HepG2 (cell line): ENCODE measurements at regions not wholly inside any gene's neighbourhood (a gene's known extent, or its start where the extent isn't known, plus 50 kb on each side); places are given as distances from the start of the nearest gene placed in this dataset.

Source experiments
- ATAC-seq: fragments of 200-7000 bp; cut with Tn5 transposase; 3 replicates; pipeline ENCODE4 v1.9.1; 2020; ENCODE audit warnings: mild to moderate bottlenecking, moderate library complexity
- BruUV-seq: library from RNA; stranded (reverse); fragments of 400-500 nt; replicated peaks from 2 replicates; lab custom pipeline; 2021; lab: Mats Ljungman, UMichigan
- CTCF ChIA-PET: fragments of 300-600 bp; formaldehyde crosslinking; extraction: SDS; loops from one replicate; lab custom pipeline; 2021; ENCODE audit warnings: low total read pairs, inconsistent platforms, low intra/inter-chr PET ratio; lab: Yijun Ruan, JAX
- POLR2A ChIA-PET: fragments of 350-600 bp; sonication (Branson Sonifier 250); formaldehyde crosslinking; loops from one replicate; lab custom pipeline; 2020; ENCODE audit warnings: antibody characterized with exemption, inconsistent platforms; lab: Yijun Ruan, JAX
- DNase-seq: peaks from one replicate; pipeline ENCODE4 v3.0.0-alpha.2; 2015; ENCODE audit warnings: low spot score
- FAIRE-seq: peaks from 3 replicates; lab custom pipeline; 2011; peaks lifted over from hg19 to GRCh38; lab: Jason Lieb, UNC
- H2AFZ ChIP-seq: one replicate; pipeline ENCODE4 v1.6.1; 2011; ENCODE audit warnings: low read length, inconsistent platforms
- H3K27ac ChIP-seq: fragments of 300-600 bp; 3 replicates; pipeline ENCODE4 v1.8.0; 2011; ENCODE audit warnings: mixed run types, mild to moderate bottlenecking, mixed read lengths, low read length, inconsistent platforms; ENCODE audit not compliant: insufficient read depth; ENCODE audit errors: extremely low read length
- H3K27me3 ChIP-seq, 2 experiments: fragments of 200-600 bp in 1 of 2; 2 replicates in 1 of 2; 3 replicates in 1 of 2; pipeline versions ENCODE4 v1.6.0 to v1.8.0; 2011; ENCODE audit warnings: low read length in 2 of 2, mild to moderate bottlenecking in 2 of 2, moderate library complexity in 2 of 2, inconsistent platforms in 1 of 2; ENCODE audit not compliant: insufficient read depth in 2 of 2, control insufficient read depth in 1 of 2
- H3K36me3 ChIP-seq, 2 experiments: fragments of 200-600 bp in 1 of 2; replicated peaks in 1 of 2; 2 replicates in 1 of 2; 3 replicates in 1 of 2; pipeline versions ENCODE4 v1.5.1 to v1.8.0; 2011; ENCODE audit warnings: low read length in 2 of 2, inconsistent platforms in 1 of 2; ENCODE audit not compliant: insufficient read depth in 2 of 2, control insufficient read depth in 1 of 2
- H3K4me1 ChIP-seq: 2 replicates; pipeline ENCODE4 v1.5.1; 2012; ENCODE audit warnings: low read length, inconsistent platforms; ENCODE audit not compliant: insufficient read depth
- H3K4me2 ChIP-seq: 2 replicates; pipeline ENCODE4 v1.6.0; 2011; ENCODE audit warnings: low read depth, low read length, inconsistent platforms
- H3K4me3 ChIP-seq, 3 experiments: fragments of 200-600 bp in 1 of 3; sonication (generic), shearing (Covaris generic) in 1 of 3; replicated peaks in 1 of 3; 2 replicates each; pipeline ENCODE4 v1.5.1; 2011 to 2016; ENCODE audit warnings: low read length in 3 of 3, inconsistent platforms in 2 of 3, low read depth in 2 of 3, mild to moderate bottlenecking in 2 of 3, control low read depth in 1 of 3, mixed read lengths in 1 of 3; ENCODE audit not compliant: insufficient read depth in 1 of 3
- H3K79me2 ChIP-seq: one replicate; pipeline ENCODE4 v1.6.1; 2011; ENCODE audit warnings: low read length, inconsistent platforms; ENCODE audit not compliant: insufficient read depth
- H3K9ac ChIP-seq: 2 replicates; pipeline ENCODE4 v1.6.0; 2011; ENCODE audit warnings: mild to moderate bottlenecking, low read depth, low read length, inconsistent platforms; ENCODE audit not compliant: insufficient read depth
- H3K9me3 ChIP-seq: 2 replicates; pipeline ENCODE4 v1.5.1; 2012; ENCODE audit warnings: mild to moderate bottlenecking, low read length
- H4K20me1 ChIP-seq: 2 replicates; pipeline ENCODE4 v1.6.0; 2011; ENCODE audit warnings: inconsistent platforms, mild to moderate bottlenecking, low read length, moderate library complexity; ENCODE audit not compliant: insufficient read depth
- CBX1 ChIP-seq: IDR thresholded peaks from one replicate; pipeline ENCODE4 v1.6.1; 2016; ENCODE audit warnings: antibody characterized with exemption, low read depth
- DR1 ChIP-seq: sonication (generic); formaldehyde crosslinking; IDR thresholded peaks from 2 replicates; pipeline ENCODE4 v1.8.0; 2021; ENCODE audit warnings: mild to moderate bottlenecking, missing genetic modification reagents, inconsistent platforms
- HNRNPUL1 ChIP-seq: fragments of 200-400 bp; formaldehyde crosslinking; IDR thresholded peaks from 2 replicates; pipeline ENCODE4 v1.6.1; 2017; ENCODE audit warnings: low read depth, mild to moderate bottlenecking, low read length, moderate library complexity
- KDM3A ChIP-seq: IDR thresholded peaks from 2 replicates; pipeline ENCODE4 v1.6.1; 2018; ENCODE audit warnings: low read depth, missing compliant biosample characterization
- KLF9 ChIP-seq: IDR thresholded peaks from 2 replicates; pipeline ENCODE4 v1.6.1; 2016; ENCODE audit warnings: low read depth
- NFATC3 ChIP-seq: sonication (generic); formaldehyde crosslinking; IDR thresholded peaks from 2 replicates; pipeline ENCODE4 v1.5.1; 2020; ENCODE audit warnings: mild to moderate bottlenecking, missing genetic modification reagents
- NRL ChIP-seq: sonication (generic); formaldehyde crosslinking; IDR thresholded peaks from 2 replicates; pipeline ENCODE4 v1.5.0; 2020; ENCODE audit warnings: missing genetic modification reagents, mild to moderate bottlenecking, moderate library complexity, borderline replicate concordance
- PITX1 ChIP-seq: sonication (generic); formaldehyde crosslinking; IDR thresholded peaks from 2 replicates; pipeline ENCODE4 v1.5.1; 2020; ENCODE audit warnings: mild to moderate bottlenecking, missing genetic modification reagents
- REL ChIP-seq: sonication (generic); formaldehyde crosslinking; conservative IDR thresholded peaks from 2 replicates; pipeline ENCODE4 v1.8.0; 2022; ENCODE audit warnings: mild to moderate bottlenecking, missing genetic modification reagents, moderate library complexity
- SAP130 ChIP-seq: IDR thresholded peaks from 2 replicates; pipeline ENCODE4 v1.6.1; 2016; ENCODE audit warnings: low read depth
- U2AF2 ChIP-seq: fragments of 200-400 bp; formaldehyde crosslinking; IDR thresholded peaks from 2 replicates; pipeline ENCODE4 v1.6.1; 2017; ENCODE audit warnings: low read depth, mild to moderate bottlenecking, low read length
- ZFP36L2 ChIP-seq: sonication (generic); formaldehyde crosslinking; IDR thresholded peaks from 2 replicates; pipeline ENCODE4 v1.4.0; 2020; ENCODE audit warnings: missing genetic modification reagents
- ZNF629 ChIP-seq: sonication (generic); formaldehyde crosslinking; conservative IDR thresholded peaks from 2 replicates; pipeline ENCODE4 v1.5.0; 2020; ENCODE audit warnings: missing genetic modification reagents
- ZNF780A ChIP-seq: sonication (generic); formaldehyde crosslinking; IDR thresholded peaks from 2 replicates; pipeline ENCODE4 v1.8.0; 2022; ENCODE audit warnings: mild to moderate bottlenecking, missing genetic modification reagents, moderate library complexity
- WGBS: methylation state at CpG from one replicate; pipeline ENCODE4 v1.1.6; 2017; ENCODE audit warnings: low lambda C conversion rate; 5-methylcytosine and 5-hydroxymethylcytosine counted together
- in situ Hi-C: cut with HindIII; loops from 2 replicates; pipeline ENCODE4 v1.10.0; 2017; ENCODE audit warnings: low pct_unique_long_range_greater_than_20kb; ENCODE audit not compliant: extremely low pct_ligation_motif_present
- intact Hi-C: fragments of 100-400 bp; cut with micrococcal nuclease; formaldehyde crosslinking; loops from one replicate; pipeline ENCODE4 v1.10.0; 2022; ENCODE audit not compliant: unreplicated experiment

- H3K36me3 ChIP-seq: no peaks in the 10 kb centered on the region
- H3K27me3 ChIP-seq: no peaks in the 10 kb centered on the region
- in situ Hi-C loops (no loop called here), intact Hi-C loops (no loop called here)
- no peak for TF ChIP-seq ZNF780A (CRISPR knock-in tag)
- no peak for TF ChIP-seq NFATC3 (CRISPR knock-in tag)
- TF ChIP-seq CBX1: no peak
- no peak for TF ChIP-seq HNRNPUL1
- TF ChIP-seq SAP130: no peak
- no peak for TF ChIP-seq REL
- TF ChIP-seq PITX1 (CRISPR knock-in tag): no peak
- TF ChIP-seq ZFP36L2 (CRISPR knock-in tag): no peak
- TF ChIP-seq U2AF2: no peak
- TF ChIP-seq DR1 (CRISPR knock-in tag): no peak
- no peak for TF ChIP-seq ZNF629 (CRISPR knock-in tag)
- TF ChIP-seq KDM3A: no peak
- TF ChIP-seq NRL (CRISPR knock-in tag): no peak
- TF ChIP-seq KLF9 (CRISPR knock-in tag): no peak
- POLR2A ChIA-PET: no interaction called here
- DNase-seq (no peak), FAIRE-seq (no peak), ATAC-seq (no peak)
- CTCF ChIA-PET: no interaction called here
- no peaks in the 10 kb centered on the region for H4K20me1 ChIP-seq
- no peak overlapping the region for H3K4me3 ChIP-seq
- WGBS: 18% methylated on average over 5 of the region's 5 CpGs
- H3K4me1 ChIP-seq: no peaks in the 10 kb centered on the region
- no peak overlapping the region for H3K4me2 ChIP-seq
- H3K9me3 ChIP-seq: no peaks in the 10 kb centered on the region
- no peaks in the 10 kb centered on the region for H3K79me2 ChIP-seq
- no peak overlapping the region for H2AFZ ChIP-seq
- H3K27ac ChIP-seq: no peak overlapping the region
- H3K9ac ChIP-seq: no peak overlapping the region
- no TSS peak for BruUV-seq
Observed at GRCh38 chr1:170261669-170262068, 115.9 kb downstream of the NTMT2 start.
